H1 (cell line): ENCODE measurements at regions not wholly inside any gene's neighbourhood (a gene's known extent, or its start where the extent isn't known, plus 50 kb on each side); places are given as distances from the start of the nearest gene placed in this dataset.

Experiments used
- POLR2A ChIP-seq, 2 experiments: IDR thresholded peaks; 1 replicate in 1 of 2; 2 replicates in 1 of 2; pipeline ENCODE4 v1.6.1; 2011; ENCODE audit warnings: low read depth in 2 of 2, low read length in 2 of 2, mild to moderate bottlenecking in 2 of 2; ENCODE audit errors: control extremely low read depth in 1 of 2
- ZNF274 ChIP-seq: IDR thresholded peaks from 2 replicates; pipeline ENCODE4 v1.7.0; 2012; ENCODE audit warnings: low read length, borderline replicate concordance; ENCODE audit errors: extremely low read depth
- TF ChIP-seq, protein P1 (sequence below), 3 experiments: IDR thresholded peaks; 1 replicate in 2 of 3; 2 replicates in 1 of 3; pipeline versions ENCODE4 v1.5.1 to v1.6.1; 2011; ENCODE audit warnings: low read length in 3 of 3, mild to moderate bottlenecking in 3 of 3, inconsistent platforms in 2 of 3, low read depth in 1 of 3, moderate library complexity in 1 of 3; ENCODE audit not compliant: insufficient read depth in 1 of 3; ENCODE audit errors: control extremely low read depth in 1 of 3

DNA sequence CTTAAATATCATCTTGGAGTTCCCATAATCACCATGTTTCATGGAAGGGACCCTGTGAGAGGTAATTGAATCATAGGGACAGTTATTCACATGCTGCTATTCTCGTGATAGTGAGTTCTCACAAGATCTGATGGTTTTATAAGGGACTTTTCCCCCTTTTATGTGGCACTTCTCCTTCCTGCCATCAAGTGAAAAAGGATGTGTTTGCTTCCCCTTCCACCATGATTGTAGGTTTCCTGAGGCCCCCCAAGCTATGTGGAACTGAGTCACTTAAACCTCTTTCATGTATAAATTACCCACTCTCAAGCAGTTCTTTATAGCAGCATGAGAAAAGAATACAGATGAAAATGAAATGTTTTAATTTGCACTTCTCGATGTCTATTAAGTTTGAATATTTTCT lies 112.0 kb downstream of the ZNF648 start:
- TF ChIP-seq, protein P1, sequence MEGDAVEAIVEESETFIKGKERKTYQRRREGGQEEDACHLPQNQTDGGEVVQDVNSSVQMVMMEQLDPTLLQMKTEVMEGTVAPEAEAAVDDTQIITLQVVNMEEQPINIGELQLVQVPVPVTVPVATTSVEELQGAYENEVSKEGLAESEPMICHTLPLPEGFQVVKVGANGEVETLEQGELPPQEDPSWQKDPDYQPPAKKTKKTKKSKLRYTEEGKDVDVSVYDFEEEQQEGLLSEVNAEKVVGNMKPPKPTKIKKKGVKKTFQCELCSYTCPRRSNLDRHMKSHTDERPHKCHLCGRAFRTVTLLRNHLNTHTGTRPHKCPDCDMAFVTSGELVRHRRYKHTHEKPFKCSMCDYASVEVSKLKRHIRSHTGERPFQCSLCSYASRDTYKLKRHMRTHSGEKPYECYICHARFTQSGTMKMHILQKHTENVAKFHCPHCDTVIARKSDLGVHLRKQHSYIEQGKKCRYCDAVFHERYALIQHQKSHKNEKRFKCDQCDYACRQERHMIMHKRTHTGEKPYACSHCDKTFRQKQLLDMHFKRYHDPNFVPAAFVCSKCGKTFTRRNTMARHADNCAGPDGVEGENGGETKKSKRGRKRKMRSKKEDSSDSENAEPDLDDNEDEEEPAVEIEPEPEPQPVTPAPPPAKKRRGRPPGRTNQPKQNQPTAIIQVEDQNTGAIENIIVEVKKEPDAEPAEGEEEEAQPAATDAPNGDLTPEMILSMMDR (IDR thresholded peaks at IDR 0.05; ENCODE audit: control extremely low read depth in 1 of 3, insufficient read depth in 1 of 3, low read depth in 1 of 3, low read length in 3 of 3): no peak
- TF ChIP-seq ZNF274 (no peak), POLR2A (IDR thresholded peaks at IDR 0.05; ENCODE audit: control extremely low read depth in 1 of 2, low read depth in 2 of 2, low read length in 2 of 2) (no peak)
